ENCODE measurements at regions not wholly inside any gene's neighbourhood (a gene's known extent, or its start where the extent isn't known, plus 50 kb on each side); places are given as distances from the start of the nearest gene placed in this dataset.
"Not testable (repeated sequence)": the region's sequence is repeated elsewhere in the genome, so short reads cannot be mapped to it uniquely, and the experiment has no call there.

DNA sequence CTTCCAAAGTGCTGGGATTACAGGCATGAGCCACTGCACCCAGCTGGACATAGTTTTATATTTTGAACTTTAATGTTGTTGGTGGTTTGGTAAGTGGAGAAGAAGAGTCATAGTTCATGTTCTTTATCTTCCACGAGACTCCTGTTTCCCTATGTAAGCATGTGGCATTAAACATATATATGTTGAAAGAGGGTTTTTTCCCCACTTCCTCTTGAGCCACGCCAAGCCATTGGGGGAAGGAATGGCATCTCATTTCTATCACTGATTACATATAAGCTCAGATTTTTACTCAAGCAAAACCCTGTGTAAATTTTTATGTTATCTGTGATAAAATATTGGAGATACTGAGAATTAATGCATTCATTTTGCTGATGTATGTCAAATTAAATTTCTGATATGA, 300.4 kb downstream of the PHF14 start:
- in situ Hi-C loops (cut with HindIII; ENCODE audit: low sequenced_read_pairs) = no loop called here
- TF ChIP-seq, protein P1, sequence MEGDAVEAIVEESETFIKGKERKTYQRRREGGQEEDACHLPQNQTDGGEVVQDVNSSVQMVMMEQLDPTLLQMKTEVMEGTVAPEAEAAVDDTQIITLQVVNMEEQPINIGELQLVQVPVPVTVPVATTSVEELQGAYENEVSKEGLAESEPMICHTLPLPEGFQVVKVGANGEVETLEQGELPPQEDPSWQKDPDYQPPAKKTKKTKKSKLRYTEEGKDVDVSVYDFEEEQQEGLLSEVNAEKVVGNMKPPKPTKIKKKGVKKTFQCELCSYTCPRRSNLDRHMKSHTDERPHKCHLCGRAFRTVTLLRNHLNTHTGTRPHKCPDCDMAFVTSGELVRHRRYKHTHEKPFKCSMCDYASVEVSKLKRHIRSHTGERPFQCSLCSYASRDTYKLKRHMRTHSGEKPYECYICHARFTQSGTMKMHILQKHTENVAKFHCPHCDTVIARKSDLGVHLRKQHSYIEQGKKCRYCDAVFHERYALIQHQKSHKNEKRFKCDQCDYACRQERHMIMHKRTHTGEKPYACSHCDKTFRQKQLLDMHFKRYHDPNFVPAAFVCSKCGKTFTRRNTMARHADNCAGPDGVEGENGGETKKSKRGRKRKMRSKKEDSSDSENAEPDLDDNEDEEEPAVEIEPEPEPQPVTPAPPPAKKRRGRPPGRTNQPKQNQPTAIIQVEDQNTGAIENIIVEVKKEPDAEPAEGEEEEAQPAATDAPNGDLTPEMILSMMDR (IDR thresholded peaks at IDR 0.05; ENCODE audit: low read depth, low read length) = no peak
- no peak for DNase-seq (ENCODE audit: low read depth, low spot score)
- no peak overlapping the region for H3K4me3 ChIP-seq (ENCODE audit: low read depth, low read length)

DNA sequence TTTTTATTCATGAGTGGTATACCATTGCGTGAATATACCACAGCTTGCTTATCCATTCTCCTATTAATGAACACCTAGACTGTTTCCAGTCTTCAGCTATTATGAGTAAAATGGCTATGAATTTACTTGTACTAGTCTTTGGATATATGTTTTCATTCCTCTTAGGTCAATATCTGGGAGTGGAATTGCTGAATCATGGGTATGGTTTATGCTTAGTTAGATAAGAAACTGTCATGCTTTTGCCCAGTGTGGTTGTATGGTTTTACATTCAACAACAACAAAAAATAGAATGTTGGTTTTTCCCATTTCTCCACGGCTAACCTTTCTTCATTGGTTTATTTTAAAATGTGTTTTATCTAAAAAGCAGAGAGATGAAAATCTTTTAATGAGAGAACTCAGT, 308.3 kb downstream of the PHF14 start:
- TF ChIP-seq, protein P1 (IDR thresholded peaks at IDR 0.05; ENCODE audit: low read depth, low read length) = no peak
- H3K4me3 ChIP-seq (ENCODE audit: low read depth, low read length) = no peak overlapping the region
- no peak for DNase-seq (ENCODE audit: low read depth, low spot score)
- in situ Hi-C loops (cut with HindIII; ENCODE audit: low sequenced_read_pairs) = no loop called here

DNA sequence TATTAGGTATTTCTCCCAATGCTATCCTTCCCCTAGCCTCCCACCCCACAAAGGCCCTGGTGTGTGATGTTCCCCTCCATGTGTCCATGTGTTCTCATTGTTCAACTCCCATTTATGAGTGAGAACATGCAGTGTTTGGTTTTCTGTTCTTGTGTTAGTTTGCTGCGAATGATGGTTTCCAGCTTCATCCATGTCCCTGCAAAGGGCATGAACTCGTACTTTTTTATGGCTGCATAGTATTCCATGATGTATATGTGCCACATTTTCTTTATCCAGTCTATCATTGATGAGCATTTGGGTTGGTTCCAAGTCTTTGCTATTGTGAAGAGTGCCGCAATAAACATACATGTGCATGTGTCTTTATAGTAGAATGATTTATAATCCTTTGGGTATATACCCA, 309.9 kb downstream of the PHF14 start:
- in situ Hi-C loops (cut with HindIII; ENCODE audit: low sequenced_read_pairs); DNase-seq (ENCODE audit: low read depth, low spot score); H3K4me3 ChIP-seq (ENCODE audit: low read depth, low read length): not testable (repeated sequence)

DNA sequence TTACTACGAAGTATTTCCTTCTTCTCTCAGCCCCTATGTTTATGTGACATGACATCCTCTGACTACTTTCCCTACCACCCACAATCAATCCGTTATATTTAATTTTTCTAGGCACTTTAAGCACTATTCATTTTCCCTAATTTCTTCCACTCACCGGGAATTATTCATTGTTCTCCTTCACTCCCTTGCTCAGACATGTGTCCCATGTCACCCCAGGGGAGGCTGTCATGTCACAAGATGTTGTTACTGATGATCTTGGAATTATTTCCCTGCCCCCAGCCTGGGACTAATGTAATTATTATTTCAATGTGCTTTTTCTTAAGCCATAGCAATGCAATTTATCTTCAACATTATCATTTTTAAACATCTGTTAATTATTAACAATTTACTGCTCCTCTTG, 317.2 kb downstream of the PHF14 start:
- in situ Hi-C loops (cut with HindIII; ENCODE audit: low sequenced_read_pairs) = no loop called here
- no peak for DNase-seq (ENCODE audit: low read depth, low spot score)
- TF ChIP-seq, protein P1 (IDR thresholded peaks at IDR 0.05; ENCODE audit: low read depth, low read length) = no peak
- H3K4me3 ChIP-seq (ENCODE audit: low read depth, low read length) = no peak overlapping the region

DNA sequence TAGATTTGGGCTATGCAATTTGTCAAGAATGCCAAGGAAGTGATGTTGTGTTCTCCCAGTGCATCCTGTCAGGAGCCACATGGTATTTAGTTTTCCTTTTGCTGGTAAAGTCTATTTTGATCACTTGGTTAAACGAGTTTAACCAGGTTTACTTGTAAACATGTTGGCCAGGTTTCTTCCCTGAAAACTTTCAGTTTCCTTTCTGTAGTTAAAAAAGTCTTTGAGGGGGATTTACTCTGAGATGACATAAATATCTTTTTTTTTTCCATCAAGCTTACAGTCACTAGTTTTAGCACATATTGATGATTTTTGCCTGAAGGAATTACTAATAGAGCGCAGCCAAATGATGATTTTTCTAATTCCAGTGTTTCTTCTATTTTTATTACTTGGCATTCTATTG, 320.5 kb downstream of the PHF14 start:
- in situ Hi-C loops (cut with HindIII; ENCODE audit: low sequenced_read_pairs) = no loop called here
- DNase-seq (ENCODE audit: low read depth, low spot score) = no peak
- no peak overlapping the region for H3K4me3 ChIP-seq (ENCODE audit: low read depth, low read length)
- TF ChIP-seq, protein P1 (IDR thresholded peaks at IDR 0.05; ENCODE audit: low read depth, low read length) = no peak

DNA sequence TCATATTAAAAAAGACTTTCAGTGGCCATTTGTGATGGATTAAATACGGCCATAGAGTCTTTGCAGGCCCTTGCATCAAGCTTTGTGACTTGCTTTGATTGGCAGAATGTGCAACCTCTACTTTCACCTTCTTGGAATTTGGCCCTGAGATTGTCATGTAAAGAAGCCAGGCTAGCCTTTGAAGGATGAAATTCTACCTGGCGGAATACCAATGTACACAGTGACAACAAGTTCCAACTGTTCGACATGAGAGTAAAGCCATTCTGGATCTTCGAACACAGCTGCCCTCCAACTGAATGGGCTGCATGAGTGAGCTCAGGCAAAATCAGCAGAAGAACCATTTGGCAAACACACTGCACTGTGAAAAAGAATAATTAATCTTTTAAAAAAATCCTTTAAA, 321.3 kb downstream of the PHF14 start:
- TF ChIP-seq, protein P1 (IDR thresholded peaks at IDR 0.05; ENCODE audit: low read depth, low read length) = no peak
- H3K4me3 ChIP-seq (ENCODE audit: low read depth, low read length) = no peak overlapping the region
- in situ Hi-C loops (cut with HindIII; ENCODE audit: low sequenced_read_pairs) = no loop called here
- no peak for DNase-seq (ENCODE audit: low read depth, low spot score)

DNA sequence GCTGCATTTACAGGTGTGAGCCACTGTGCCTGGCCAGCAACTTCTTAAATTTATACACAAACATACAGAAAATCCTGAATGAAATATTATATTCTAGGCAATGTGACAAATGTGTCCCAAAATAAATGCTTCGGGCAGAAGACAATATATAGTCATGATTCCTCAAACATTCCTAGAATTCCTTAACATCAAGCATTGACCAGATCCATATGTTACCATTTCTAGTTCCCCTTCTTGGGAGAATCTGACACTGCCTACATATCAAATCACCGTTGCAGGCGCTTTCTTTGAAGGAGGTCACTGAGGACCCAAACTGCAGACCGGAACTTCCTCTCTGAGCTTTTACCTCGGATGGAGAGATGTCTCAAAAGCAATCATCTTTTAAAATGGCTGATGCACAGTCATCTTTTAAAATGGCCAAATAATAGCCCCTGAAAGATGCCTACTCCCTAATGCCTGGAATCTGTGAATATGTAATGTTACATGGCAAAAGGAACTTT, 323.5 kb downstream of the PHF14 start:
- DNase-seq (ENCODE audit: low read depth, low spot score) = no peak
- in situ Hi-C loops (cut with HindIII; ENCODE audit: low sequenced_read_pairs) = no loop called here
- TF ChIP-seq, protein P1 (IDR thresholded peaks at IDR 0.05; ENCODE audit: low read depth, low read length) = no peak
- no peak overlapping the region for H3K4me3 ChIP-seq (ENCODE audit: low read depth, low read length)
